Nephron progenitor cell (in vitro differentiated cells): ENCODE measurements at regions not wholly inside any gene's neighbourhood (a gene's known extent, or its start where the extent isn't known, plus 50 kb on each side); places are given as distances from the start of the nearest gene placed in this dataset.

Experiments used
- DNase-seq: peaks from one replicate; pipeline ENCODE4 v3.0.0; 2021
- H3K27ac Mint-ChIP-seq: 2 replicates; pipeline ENCODE4 v1.8.0; 2021; ENCODE audit warnings: mild to moderate bottlenecking, moderate library complexity, mixed read lengths
- H3K27me3 Mint-ChIP-seq: 2 replicates; pipeline ENCODE4 v1.8.0; 2021; ENCODE audit warnings: mild to moderate bottlenecking, low read depth, mixed read lengths; ENCODE audit not compliant: poor library complexity
- H3K36me3 Mint-ChIP-seq: 2 replicates; pipeline ENCODE4 v1.8.0; 2021; ENCODE audit warnings: low read depth, mixed read lengths
- H3K4me1 Mint-ChIP-seq: 2 replicates; pipeline ENCODE4 v1.8.0; 2021; ENCODE audit warnings: mixed read lengths
- H3K4me3 Mint-ChIP-seq: 2 replicates; pipeline ENCODE4 v1.8.0; 2021; ENCODE audit warnings: mild to moderate bottlenecking, moderate library complexity, mixed read lengths
- H3K9me3 Mint-ChIP-seq: 2 replicates; pipeline ENCODE4 v1.8.0; 2021; ENCODE audit warnings: mild to moderate bottlenecking, moderate library complexity, mixed read lengths
- CTCF ChIP-seq: fragments of 200-600 bp; sonication (generic); IDR thresholded peaks from 2 replicates; pipeline ENCODE4 v1.5.0; 2021; ENCODE audit warnings: antibody characterized with exemption

DNA sequence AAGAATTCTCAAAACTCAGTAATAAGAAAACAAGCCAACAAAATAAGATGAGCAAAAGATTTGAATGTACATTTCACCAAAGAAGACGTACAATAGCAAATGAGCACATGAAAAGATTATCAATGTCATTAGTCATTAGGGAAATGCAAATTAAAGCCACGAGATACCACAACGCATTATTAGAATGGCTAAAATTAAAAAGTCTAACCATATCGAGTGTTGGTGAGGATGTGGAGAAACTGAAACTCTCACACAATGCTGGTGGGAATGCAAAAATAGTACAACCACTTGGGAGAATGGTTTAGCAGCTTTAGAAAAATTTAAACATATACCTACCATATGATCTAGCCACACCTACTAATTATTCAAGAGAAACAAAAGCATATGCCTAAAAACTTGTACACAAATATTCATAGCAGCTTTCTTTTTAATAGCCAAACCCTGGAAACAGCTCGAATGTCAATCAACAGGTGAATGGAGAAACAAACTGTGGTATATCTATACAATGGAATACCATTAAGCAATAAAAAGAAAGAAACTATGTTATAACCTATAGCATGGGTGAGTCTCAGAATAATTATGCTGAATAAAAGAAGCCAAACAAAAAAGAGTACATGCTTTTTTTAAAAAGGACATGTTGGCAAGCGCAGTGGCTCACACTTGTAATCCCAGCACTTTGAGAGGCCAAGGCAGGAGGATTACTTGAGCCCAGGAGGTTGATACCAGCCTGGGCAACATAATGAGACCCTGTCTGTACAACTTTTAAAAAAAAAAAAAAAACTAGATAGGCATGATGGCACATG, 103.6 kb downstream of the LITAF start:
- no peak for TF ChIP-seq CTCF
- Mint-ChIP-seq H3K4me1 (no peaks in the 10 kb centered on the region), H3K27ac (no peak overlapping the region), H3K27me3 (peaks cover under 1% of the 10 kb centered on the region), H3K4me3 (no peak overlapping the region), H3K9me3 (peaks cover 67% of the 10 kb centered on the region), H3K36me3 (peaks cover 28% of the 10 kb centered on the region)
- DNase-seq, result no peak

GRCh38 chr16:11484691-11485258, 101.9 kb downstream of the LITAF start:
- no peaks in the 10 kb centered on the region for H3K4me1 Mint-ChIP-seq
- H3K27ac Mint-ChIP-seq, result no peak overlapping the region
- DNase-seq, result no peak
- peaks cover 30% of the 10 kb centered on the region for H3K36me3 Mint-ChIP-seq
- H3K27me3 Mint-ChIP-seq, result peaks cover 4% of the 10 kb centered on the region
- no peak for TF ChIP-seq CTCF
- H3K9me3 Mint-ChIP-seq, result peaks cover 59% of the 10 kb centered on the region
- no peak overlapping the region for H3K4me3 Mint-ChIP-seq

GRCh38 chr16:11485676-11486075, 101.0 kb downstream of the LITAF start:
- Mint-ChIP-seq H3K4me3 (no peak overlapping the region), H3K9me3 (peaks cover 59% of the 10 kb centered on the region), H3K27ac (no peak overlapping the region), H3K27me3 (peaks cover 7% of the 10 kb centered on the region), H3K36me3 (peaks cover 32% of the 10 kb centered on the region), H3K4me1 (no peaks in the 10 kb centered on the region)
- no peak for TF ChIP-seq CTCF
- no peak for DNase-seq

GRCh38 chr16:11487289-11487688, 99.4 kb downstream of the LITAF start:
- no peak for DNase-seq
- Mint-ChIP-seq H3K27me3 (peaks cover 10% of the 10 kb centered on the region), H3K9me3 (peaks cover 59% of the 10 kb centered on the region), H3K36me3 (peaks cover 32% of the 10 kb centered on the region), H3K27ac (no peak overlapping the region), H3K4me1 (no peaks in the 10 kb centered on the region), H3K4me3 (no peak overlapping the region)
- TF ChIP-seq CTCF, result no peak

DNA sequence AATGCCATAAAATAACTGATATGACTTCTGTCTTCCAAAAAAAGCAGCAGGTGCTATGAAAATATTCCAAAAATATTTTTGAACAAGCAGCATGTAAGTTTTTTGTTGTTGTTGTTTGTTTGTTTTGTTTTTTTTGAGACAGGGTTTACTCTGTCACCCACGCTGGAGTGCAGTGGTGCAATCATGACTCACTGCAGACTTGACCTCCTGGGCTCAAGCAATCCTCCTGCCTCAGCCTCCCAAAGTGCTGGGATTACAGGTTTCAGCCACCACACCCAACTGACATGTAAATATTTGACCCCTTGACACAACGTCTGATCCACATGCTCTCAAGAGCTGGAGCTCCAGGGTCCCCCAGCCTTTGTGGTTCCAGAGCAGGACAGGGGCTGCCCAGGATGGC, 98.4 kb downstream of the LITAF start:
- H3K4me3 Mint-ChIP-seq, result no peak overlapping the region
- peaks cover 10% of the 10 kb centered on the region for H3K27me3 Mint-ChIP-seq
- no peaks in the 10 kb centered on the region for H3K4me1 Mint-ChIP-seq
- no peak for TF ChIP-seq CTCF
- no peak for DNase-seq
- peaks cover 23% of the 10 kb centered on the region for H3K36me3 Mint-ChIP-seq
- H3K27ac Mint-ChIP-seq, result no peak overlapping the region
- peaks cover 52% of the 10 kb centered on the region for H3K9me3 Mint-ChIP-seq

DNA sequence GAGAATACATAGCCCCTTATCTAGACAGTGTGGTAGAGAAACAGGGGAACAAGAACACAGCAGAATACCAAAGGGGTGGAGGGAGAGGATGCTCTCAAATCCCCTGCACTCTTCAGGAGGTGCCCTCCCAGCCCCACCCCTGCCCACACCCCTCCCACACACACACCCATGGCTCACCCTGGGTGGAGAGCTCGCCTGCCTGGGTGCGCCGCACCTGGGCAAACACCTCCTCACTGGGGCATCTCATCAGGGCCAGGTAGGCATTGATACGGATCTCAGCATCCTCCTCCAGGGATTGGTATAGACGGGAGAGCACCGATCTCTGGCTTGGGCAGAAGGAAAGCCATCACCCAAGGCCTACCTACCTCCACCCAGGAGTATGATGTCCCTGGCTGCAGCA, 95.2 kb downstream of the LITAF start:
- Mint-ChIP-seq H3K27ac (no peak overlapping the region), H3K9me3 (peaks cover 23% of the 10 kb centered on the region), H3K4me3 (no peak overlapping the region), H3K27me3 (peaks cover 10% of the 10 kb centered on the region), H3K4me1 (peaks cover 16% of the 10 kb centered on the region), H3K36me3 (peaks cover 4% of the 10 kb centered on the region)
- DNase-seq, result no peak
- no peak for TF ChIP-seq CTCF
